ENCODE measurements at regions not wholly inside any gene's neighbourhood (a gene's known extent, or its start where the extent isn't known, plus 50 kb on each side); places are given as distances from the start of the nearest gene placed in this dataset.

- H3K4me3 ChIP-seq, result no peak overlapping the region
- no peaks in the 10 kb centered on the region for H3K9me3 ChIP-seq
- TF ChIP-seq NFE2L2 (conservative IDR thresholded peaks at IDR 0.05; ENCODE audit: low read length) (no peak), HDAC2 (IDR thresholded peaks at IDR 0.05) (no peak), SMC3 (IDR thresholded peaks at IDR 0.05) (no peak), CBX8 (IDR thresholded peaks at IDR 0.05) (no peak), EP300 (IDR thresholded peaks at IDR 0.05) (no peak), HEYL (CRISPR knock-in tag; IDR thresholded peaks at IDR 0.05) (no peak), CEBPB (IDR thresholded peaks at IDR 0.05) (no peak), MYC (IDR thresholded peaks at IDR 0.05; ENCODE audit: borderline replicate concordance, low read length) (no peak), RNF2 (IDR thresholded peaks at IDR 0.05; ENCODE audit: borderline replicate concordance, low read depth) (no peak), POLR2AphosphoS2 (conservative IDR thresholded peaks at IDR 0.05; ENCODE audit: low read length) (no peak), CHD2 (IDR thresholded peaks at IDR 0.05; ENCODE audit: low read length, partially characterized antibody) (no peak)
- DNase-seq (ENCODE audit: low read depth in 1 of 2, low spot score in 1 of 2), result no peak
- no peaks in the 10 kb centered on the region for H3K4me1 ChIP-seq
- WGBS (ENCODE audit: missing lambda C conversion rate), result 53% methylated on average over 6 of the region's 17 CpGs
- ChIA-PET POLR2A (no interaction called here), CTCF (no interaction called here)
- ATAC-seq, result no peak
- no peak overlapping the region for H3K27ac ChIP-seq
- no peak overlapping the region for H3K4me2 ChIP-seq
- no peak for FAIRE-seq
Observed at GRCh38 chrY:13804124-13805056, 100.7 kb downstream of the TMSB4Y start.

- TF ChIP-seq BHLHE40 (IDR thresholded peaks at IDR 0.05; ENCODE audit: low read depth, low read length), result no peak
- no peak for TF ChIP-seq BCL3 (IDR thresholded peaks at IDR 0.05)
- TF ChIP-seq CBX2 (IDR thresholded peaks at IDR 0.05; ENCODE audit: borderline replicate concordance, low read depth), result no peak
- TF ChIP-seq ZC3H11A (IDR thresholded peaks at IDR 0.05), result no peak
- no peak for TF ChIP-seq ATOH8 (CRISPR knock-in tag; IDR thresholded peaks at IDR 0.05; ENCODE audit: low read depth)
- TF ChIP-seq CTCF (IDR thresholded peaks at IDR 0.05), result no peak
- TF ChIP-seq JUNB (IDR thresholded peaks at IDR 0.05), result no peak
- TF ChIP-seq HMGXB4 (CRISPR knock-in tag; IDR thresholded peaks at IDR 0.05; ENCODE audit: borderline replicate concordance), result no peak
- TF ChIP-seq RFX5 (IDR thresholded peaks at IDR 0.05), result no peak
- no peak for TF ChIP-seq HOXA7 (CRISPR knock-in tag; IDR thresholded peaks at IDR 0.05)
- TF ChIP-seq FOXS1 (CRISPR knock-in tag; IDR thresholded peaks at IDR 0.05), result no peak
- TF ChIP-seq KDM5A (IDR thresholded peaks at IDR 0.05), result no peak
- TF ChIP-seq EHF (CRISPR knock-in tag; IDR thresholded peaks at IDR 0.05), result no peak
- 26% methylated on average over 2 of the region's 2 CpGs for WGBS (ENCODE audit: missing lambda C conversion rate)
- H3K4me2 ChIP-seq, result no peak overlapping the region
- ChIA-PET POLR2A (no interaction called here), CTCF (no interaction called here)
- no peak for FAIRE-seq
- no peaks in the 10 kb centered on the region for H3K9me3 ChIP-seq
- H3K4me3 ChIP-seq, result no peak overlapping the region
- H3K27ac ChIP-seq, result no peak overlapping the region
- H3K4me1 ChIP-seq, result no peaks in the 10 kb centered on the region
- no peak for ATAC-seq
- DNase-seq (ENCODE audit: low read depth in 1 of 2, low spot score in 1 of 2), result no peak
Observed at GRCh38 chrY:13805057-13805735, 101.5 kb downstream of the TMSB4Y start.
